ENCODE measurements at regions not wholly inside any gene's neighbourhood (a gene's known extent, or its start where the extent isn't known, plus 50 kb on each side); places are given as distances from the start of the nearest gene placed in this dataset.

DNA sequence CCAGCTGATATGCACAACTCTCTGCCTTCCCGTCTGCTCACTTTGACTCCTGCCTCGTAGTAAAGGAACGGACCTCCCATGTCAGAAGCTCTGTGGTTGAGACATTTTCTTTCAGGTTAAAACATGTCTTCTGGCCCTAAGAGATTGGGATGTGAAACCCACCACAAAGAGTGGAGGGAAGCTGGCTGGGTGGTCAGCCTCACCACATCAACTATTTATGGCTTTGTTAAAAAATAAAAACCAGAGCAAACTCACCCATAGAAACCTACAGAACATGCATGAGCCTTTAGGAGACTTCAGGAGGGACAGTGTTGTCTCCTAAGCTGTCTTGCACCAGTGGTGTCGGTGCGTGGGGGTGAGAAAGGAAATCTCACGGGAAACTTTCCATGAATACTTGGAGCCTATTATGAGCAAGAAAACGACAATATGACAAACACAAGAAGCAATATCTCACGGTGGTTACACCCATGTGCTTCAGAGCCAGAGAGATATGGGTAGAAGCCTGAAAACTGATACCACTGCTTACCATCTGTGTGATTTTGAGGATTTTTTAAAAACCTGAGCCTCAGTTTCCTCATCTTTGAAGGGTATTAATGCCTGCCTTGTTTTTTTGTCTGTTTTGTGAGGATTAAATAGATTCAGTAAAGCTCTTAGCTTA is 61.7 kb upstream of the XYLT1 start:
- DNase-seq (ENCODE audit: low spot score): no peak
- H4K8ac ChIP-seq (ENCODE audit: low read depth, low read length): no peak overlapping the region
- no CpG with 5 or more reads among the region's 8 CpGs for WGBS, 2 donors (ENCODE audit: extremely low coverage in 2 of 2, insufficient read length in 2 of 2, insufficient replicate concordance in 1 of 2)
- no peak overlapping the region for H2BK12ac ChIP-seq (ENCODE audit: low read length)
- no peak overlapping the region for H4K91ac ChIP-seq (ENCODE audit: low read depth, low read length, poor library complexity)
- H2BK15ac ChIP-seq (ENCODE audit: low read length): no peak overlapping the region
- H2BK120ac ChIP-seq (ENCODE audit: low read depth, low read length): no peak overlapping the region
- no peak overlapping the region for H2AFZ ChIP-seq (ENCODE audit: low read length)
- H3K9ac ChIP-seq (ENCODE audit: low read depth, low read length, poor library complexity): no peak overlapping the region
- no peak overlapping the region for H3K4me3 ChIP-seq (ENCODE audit: low read length in 2 of 2)
- H3K79me1 ChIP-seq (ENCODE audit: low read depth, low read length): no peaks in the 10 kb centered on the region
- no peaks in the 10 kb centered on the region for H3K27me3 ChIP-seq (ENCODE audit: control insufficient read depth in 3 of 3, insufficient read depth in 3 of 3, low read depth in 1 of 3, low read length in 3 of 3)
- H3K4me1 ChIP-seq (ENCODE audit: control insufficient read depth in 2 of 2, insufficient read depth in 1 of 2, low read depth in 1 of 2, low read length in 2 of 2): no peaks in the 10 kb centered on the region
- no peak overlapping the region for H3K4me2 ChIP-seq (ENCODE audit: insufficient read depth, low read length, poor library complexity, severe bottlenecking)
- H3K18ac ChIP-seq (ENCODE audit: low read length): no peak overlapping the region
- no peaks in the 10 kb centered on the region for H3K36me3 ChIP-seq (replicated peaks in 1 of 2; ENCODE audit: control insufficient read depth in 2 of 2, insufficient read depth in 2 of 2, low read length in 2 of 2)
- H3K4ac ChIP-seq (ENCODE audit: low read length): no peak overlapping the region
- no peak overlapping the region for H2BK5ac ChIP-seq (ENCODE audit: low read length)
- H3K23ac ChIP-seq (ENCODE audit: low read depth, low read length, poor library complexity): no peak overlapping the region
- peaks cover 0 to 7% of the 10 kb centered on the region in 2 donors for H3K9me3 ChIP-seq (replicated peaks in 1 of 2; ENCODE audit: control insufficient read depth in 2 of 2, insufficient read depth in 1 of 2, low read depth in 1 of 2, low read length in 2 of 2)
- no peak overlapping the region for H3K14ac ChIP-seq (ENCODE audit: low read length)
- no peak overlapping the region for H2AK5ac ChIP-seq (ENCODE audit: low read depth, low read length)
- no peak overlapping the region for H3K27ac ChIP-seq (replicated peaks; ENCODE audit: low read length)

DNA sequence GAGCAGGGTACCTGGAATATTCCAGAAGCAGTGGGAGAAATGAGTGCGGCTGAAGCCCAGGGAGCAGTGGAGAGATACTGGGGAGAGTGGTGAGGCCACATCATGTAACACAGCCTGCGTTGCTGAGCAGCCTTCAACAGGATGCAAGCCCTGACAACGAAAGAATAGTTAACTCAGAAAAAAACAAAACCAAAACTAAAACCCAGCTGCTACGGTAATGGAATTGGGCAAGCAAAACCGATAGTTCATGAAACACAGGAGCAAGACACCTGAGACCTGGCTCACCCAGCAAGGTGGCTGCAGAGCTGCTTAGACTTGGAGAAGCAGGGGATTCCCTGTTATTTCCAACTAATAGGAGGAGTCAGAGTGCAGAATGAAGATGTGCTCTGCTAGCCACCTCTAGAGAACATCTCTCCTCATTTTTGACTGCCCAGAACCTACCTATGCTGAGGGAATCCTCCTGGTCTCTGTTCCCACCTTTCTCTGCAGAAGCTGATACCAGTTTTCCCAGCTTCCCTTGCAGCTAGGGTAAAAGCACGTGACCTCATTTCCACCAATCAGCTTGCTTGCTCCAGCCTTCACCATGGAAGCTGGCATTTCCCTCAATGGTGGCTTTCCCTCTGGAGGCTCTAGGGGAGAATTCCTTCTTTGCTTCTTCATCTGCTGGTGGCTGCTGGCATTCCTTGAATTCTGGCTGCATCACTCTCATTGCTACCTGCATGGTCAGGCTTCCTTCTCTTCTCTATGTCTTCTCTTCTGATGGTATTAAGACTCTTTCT is 59.4 kb upstream of the XYLT1 start:
- Histone ChIP-seq H3K4me3 (ENCODE audit: low read length in 2 of 2) (no peak overlapping the region), H2AK5ac (ENCODE audit: low read depth, low read length) (no peak overlapping the region), H3K4ac (ENCODE audit: low read length) (peak overlapping the region; percentile 60), H3K9ac (ENCODE audit: low read depth, low read length, poor library complexity) (no peak overlapping the region), H3K27me3 (ENCODE audit: control insufficient read depth in 3 of 3, insufficient read depth in 3 of 3, low read depth in 1 of 3, low read length in 3 of 3) (no peaks in the 10 kb centered on the region), H2BK120ac (ENCODE audit: low read depth, low read length) (no peak overlapping the region), H2AFZ (ENCODE audit: low read length) (no peak overlapping the region), H3K9me3 (replicated peaks in 1 of 2; ENCODE audit: control insufficient read depth in 2 of 2, insufficient read depth in 1 of 2, low read depth in 1 of 2, low read length in 2 of 2) (peaks cover 0 to 7% of the 10 kb centered on the region in 2 donors), H3K14ac (ENCODE audit: low read length) (no peak overlapping the region), H3K4me1 (ENCODE audit: control insufficient read depth in 2 of 2, insufficient read depth in 1 of 2, low read depth in 1 of 2, low read length in 2 of 2) (no peaks in the 10 kb centered on the region), H2BK12ac (ENCODE audit: low read length) (no peak overlapping the region), H2BK15ac (ENCODE audit: low read length) (no peak overlapping the region), H2BK5ac (ENCODE audit: low read length) (no peak overlapping the region), H3K23ac (ENCODE audit: low read depth, low read length, poor library complexity) (no peak overlapping the region), H3K27ac (replicated peaks; ENCODE audit: low read length) (no peak overlapping the region), H3K79me1 (ENCODE audit: low read depth, low read length) (no peaks in the 10 kb centered on the region), H4K91ac (ENCODE audit: low read depth, low read length, poor library complexity) (no peak overlapping the region), H3K4me2 (ENCODE audit: insufficient read depth, low read length, poor library complexity, severe bottlenecking) (no peak overlapping the region), H3K36me3 (replicated peaks in 1 of 2; ENCODE audit: control insufficient read depth in 2 of 2, insufficient read depth in 2 of 2, low read length in 2 of 2) (no peaks in the 10 kb centered on the region), H3K18ac (ENCODE audit: low read length) (no peak overlapping the region), H4K8ac (ENCODE audit: low read depth, low read length) (no peak overlapping the region)
- WGBS, 2 donors (ENCODE audit: extremely low coverage in 2 of 2, insufficient read length in 2 of 2, insufficient replicate concordance in 1 of 2): no CpG with 5 or more reads among the region's 6 CpGs
- no peak for DNase-seq (ENCODE audit: low spot score)

DNA sequence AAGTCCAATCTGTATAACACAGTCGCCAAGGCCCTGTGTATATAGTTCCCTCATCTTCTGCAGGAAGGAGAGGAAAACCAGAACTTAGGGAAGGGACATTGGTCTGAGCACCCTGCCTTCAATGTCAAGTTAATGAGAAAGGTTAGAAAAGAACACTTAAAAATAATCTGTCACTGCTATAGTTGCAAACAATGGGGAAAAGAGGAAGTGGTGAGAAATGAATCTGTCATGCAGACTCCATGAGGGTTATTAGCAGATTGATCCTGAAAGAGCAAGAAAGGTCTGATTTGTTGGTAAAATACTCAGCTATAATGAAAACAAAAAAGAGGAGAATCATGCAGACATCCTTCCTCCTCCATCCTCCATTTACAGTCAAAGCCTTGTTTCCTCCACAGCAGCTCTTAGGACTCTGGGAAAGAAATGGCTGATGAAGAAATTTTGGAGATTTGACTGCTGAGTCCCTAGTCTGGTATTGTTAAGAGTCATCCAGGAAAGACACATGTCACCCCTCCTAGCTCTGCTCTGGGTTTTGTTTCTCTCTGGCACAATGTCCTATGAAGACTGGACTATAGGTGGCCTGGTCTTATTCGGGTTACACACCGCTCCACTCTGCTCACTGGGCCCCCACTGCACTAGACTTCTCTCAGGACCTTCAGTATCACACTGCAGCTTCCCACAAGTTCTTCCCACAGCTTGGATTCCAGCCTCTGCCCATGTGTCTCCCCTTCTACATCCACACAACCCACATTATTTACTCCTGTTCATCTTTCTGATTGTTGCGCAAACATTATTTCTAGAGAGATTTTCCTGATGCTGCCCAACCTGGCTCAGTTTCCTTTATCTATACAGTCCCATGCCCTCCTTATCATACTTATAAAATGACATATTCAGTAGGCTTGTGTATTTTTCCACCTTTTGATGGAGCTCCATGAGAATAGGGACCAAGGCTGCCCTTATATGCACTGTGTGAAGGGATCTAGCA is 56.5 kb upstream of the XYLT1 start:
- Histone ChIP-seq H2BK12ac (ENCODE audit: low read length) (no peak overlapping the region), H2AFZ (ENCODE audit: low read length) (no peak overlapping the region), H3K79me1 (ENCODE audit: low read depth, low read length) (no peaks in the 10 kb centered on the region), H3K4me2 (ENCODE audit: insufficient read depth, low read length, poor library complexity, severe bottlenecking) (no peak overlapping the region), H3K14ac (ENCODE audit: low read length) (no peak overlapping the region), H4K91ac (ENCODE audit: low read depth, low read length, poor library complexity) (no peak overlapping the region), H3K27me3 (ENCODE audit: control insufficient read depth in 3 of 3, insufficient read depth in 3 of 3, low read depth in 1 of 3, low read length in 3 of 3) (no peaks in the 10 kb centered on the region), H3K27ac (replicated peaks; ENCODE audit: low read length) (no peak overlapping the region), H3K4ac (ENCODE audit: low read length) (no peak overlapping the region), H3K4me1 (ENCODE audit: control insufficient read depth in 2 of 2, insufficient read depth in 1 of 2, low read depth in 1 of 2, low read length in 2 of 2) (no peaks in the 10 kb centered on the region), H2BK15ac (ENCODE audit: low read length) (no peak overlapping the region), H3K18ac (ENCODE audit: low read length) (no peak overlapping the region), H3K4me3 (ENCODE audit: low read length in 2 of 2) (no peak overlapping the region), H2AK5ac (ENCODE audit: low read depth, low read length) (no peak overlapping the region), H3K36me3 (replicated peaks in 1 of 2; ENCODE audit: control insufficient read depth in 2 of 2, insufficient read depth in 2 of 2, low read length in 2 of 2) (no peaks in the 10 kb centered on the region), H2BK5ac (ENCODE audit: low read length) (no peak overlapping the region), H2BK120ac (ENCODE audit: low read depth, low read length) (no peak overlapping the region), H3K9me3 (replicated peaks in 1 of 2; ENCODE audit: control insufficient read depth in 2 of 2, insufficient read depth in 1 of 2, low read depth in 1 of 2, low read length in 2 of 2) (peaks cover 0 to 7% of the 10 kb centered on the region in 2 donors), H3K23ac (ENCODE audit: low read depth, low read length, poor library complexity) (no peak overlapping the region), H3K9ac (ENCODE audit: low read depth, low read length, poor library complexity) (no peak overlapping the region), H4K8ac (ENCODE audit: low read depth, low read length) (no peak overlapping the region)
- no CpG with 5 or more reads among the region's 4 CpGs for WGBS, 2 donors (ENCODE audit: extremely low coverage in 2 of 2, insufficient read length in 2 of 2, insufficient replicate concordance in 1 of 2)
- DNase-seq (ENCODE audit: low spot score): no peak

All from neuronal stem cell (in vitro differentiated cells).